ENCODE measurements at regions not wholly inside any gene's neighbourhood (a gene's known extent, or its start where the extent isn't known, plus 50 kb on each side); places are given as distances from the start of the nearest gene placed in this dataset.

GRCh38 chr22:27662359-27663301, 138.9 kb downstream of the MN1 start:
- Histone ChIP-seq H3K27me3 (no peaks in the 10 kb centered on the region), H3K27ac (no peak overlapping the region)

DNA sequence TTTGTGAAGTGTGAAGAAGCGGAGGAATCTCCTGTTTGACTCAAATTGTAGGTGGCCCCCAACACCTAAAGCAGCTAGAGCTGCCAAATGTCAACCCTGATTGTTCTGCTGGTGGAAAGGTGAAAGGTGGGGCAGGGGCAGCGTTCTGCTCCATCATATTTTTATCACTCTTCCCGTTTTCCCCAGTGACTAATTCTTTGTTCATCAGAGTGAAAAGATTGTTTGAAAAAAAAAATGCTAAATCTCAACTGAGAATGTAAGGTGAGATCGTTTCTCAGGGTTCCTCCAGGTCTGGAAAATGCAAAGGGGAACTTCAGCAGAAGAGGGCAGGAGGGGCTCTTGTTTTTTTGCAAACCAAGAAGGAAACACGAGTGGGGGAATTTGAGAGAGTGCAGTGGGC, 137.7 kb downstream of the MN1 start:
- Histone ChIP-seq H3K4me1 (no peaks in the 10 kb centered on the region), H3K36me3 (no peaks in the 10 kb centered on the region), H3K4me3 (no peak overlapping the region), H3K27me3 (no peaks in the 10 kb centered on the region), H3K27ac (no peak overlapping the region), H3K9me3 (no peaks in the 10 kb centered on the region)
- DNase-seq (ENCODE audit: low spot score in 2 of 2) = no peak
- TF ChIP-seq EP300 (IDR thresholded peaks at IDR 0.05) (no peak), POLR2AphosphoS5 (IDR thresholded peaks at IDR 0.05) (no peak), POLR2A (IDR thresholded peaks at IDR 0.05) (no peak)
- TF ChIP-seq, protein P1, sequence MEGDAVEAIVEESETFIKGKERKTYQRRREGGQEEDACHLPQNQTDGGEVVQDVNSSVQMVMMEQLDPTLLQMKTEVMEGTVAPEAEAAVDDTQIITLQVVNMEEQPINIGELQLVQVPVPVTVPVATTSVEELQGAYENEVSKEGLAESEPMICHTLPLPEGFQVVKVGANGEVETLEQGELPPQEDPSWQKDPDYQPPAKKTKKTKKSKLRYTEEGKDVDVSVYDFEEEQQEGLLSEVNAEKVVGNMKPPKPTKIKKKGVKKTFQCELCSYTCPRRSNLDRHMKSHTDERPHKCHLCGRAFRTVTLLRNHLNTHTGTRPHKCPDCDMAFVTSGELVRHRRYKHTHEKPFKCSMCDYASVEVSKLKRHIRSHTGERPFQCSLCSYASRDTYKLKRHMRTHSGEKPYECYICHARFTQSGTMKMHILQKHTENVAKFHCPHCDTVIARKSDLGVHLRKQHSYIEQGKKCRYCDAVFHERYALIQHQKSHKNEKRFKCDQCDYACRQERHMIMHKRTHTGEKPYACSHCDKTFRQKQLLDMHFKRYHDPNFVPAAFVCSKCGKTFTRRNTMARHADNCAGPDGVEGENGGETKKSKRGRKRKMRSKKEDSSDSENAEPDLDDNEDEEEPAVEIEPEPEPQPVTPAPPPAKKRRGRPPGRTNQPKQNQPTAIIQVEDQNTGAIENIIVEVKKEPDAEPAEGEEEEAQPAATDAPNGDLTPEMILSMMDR (IDR thresholded peaks at IDR 0.05) = no peak
- WGBS = 54% methylated on average over 5 of the region's 5 CpGs

More at GRCh38 chr22:27662359-27663301, 138.9 kb downstream of the MN1 start:
- H3K36me3 ChIP-seq = no peaks in the 10 kb centered on the region
- TF ChIP-seq POLR2A (IDR thresholded peaks at IDR 0.05) (no peak), POLR2AphosphoS5 (IDR thresholded peaks at IDR 0.05) (no peak), EP300 (IDR thresholded peaks at IDR 0.05) (no peak)
- TF ChIP-seq, protein P1 (IDR thresholded peaks at IDR 0.05) = no peak
- H3K4me1 ChIP-seq = no peaks in the 10 kb centered on the region
- no peaks in the 10 kb centered on the region for H3K9me3 ChIP-seq
- WGBS = 75% methylated on average over 8 of the region's 13 CpGs
- no peak for DNase-seq (ENCODE audit: low spot score in 2 of 2)
- no peak overlapping the region for H3K4me3 ChIP-seq

- H3K4me3 ChIP-seq = no peak overlapping the region
- H3K9me3 ChIP-seq = no peaks in the 10 kb centered on the region
- no peak overlapping the region for H3K27ac ChIP-seq
- H3K4me1 ChIP-seq = no peaks in the 10 kb centered on the region
- H3K36me3 ChIP-seq = no peaks in the 10 kb centered on the region
- 92% methylated on average over 4 of the region's 4 CpGs for WGBS
- TF ChIP-seq POLR2AphosphoS5 (IDR thresholded peaks at IDR 0.05) (no peak), POLR2A (IDR thresholded peaks at IDR 0.05) (no peak), EP300 (IDR thresholded peaks at IDR 0.05) (no peak)
- TF ChIP-seq, protein P1 (IDR thresholded peaks at IDR 0.05) = no peak
- H3K27me3 ChIP-seq = peaks cover 5% of the 10 kb centered on the region
- DNase-seq (ENCODE audit: low spot score in 2 of 2) = no peak
These were observed 135.1 kb downstream of the MN1 start for GRCh38 chr22:27666272-27666997.

GRCh38 chr22:27667121-27667843, 134.3 kb downstream of the MN1 start:
- Histone ChIP-seq H3K27ac (no peak overlapping the region), H3K27me3 (peaks cover 5% of the 10 kb centered on the region), H3K36me3 (no peaks in the 10 kb centered on the region), H3K9me3 (no peaks in the 10 kb centered on the region), H3K4me3 (no peak overlapping the region), H3K4me1 (no peaks in the 10 kb centered on the region)
- WGBS = 64% methylated on average over 15 of the region's 16 CpGs
- TF ChIP-seq POLR2AphosphoS5 (IDR thresholded peaks at IDR 0.05) = no peak
- no peak for TF ChIP-seq POLR2A (IDR thresholded peaks at IDR 0.05)
- no peak for TF ChIP-seq EP300 (IDR thresholded peaks at IDR 0.05)
- TF ChIP-seq, protein P1 (IDR thresholded peaks at IDR 0.05) = no peak
- no peak for DNase-seq (ENCODE audit: low spot score in 2 of 2)

All from suprapubic skin (tissue), 4 donors.